GM23338 (cell line): ENCODE measurements at regions not wholly inside any gene's neighbourhood (a gene's known extent, or its start where the extent isn't known, plus 50 kb on each side); places are given as distances from the start of the nearest gene placed in this dataset.

Experiments used
- ATAC-seq: fragments of 200-7000 bp; cut with Tn5 transposase; 3 replicates; pipeline ENCODE4 v1.9.1; 2020
- DNase-seq: peaks from one replicate; pipeline ENCODE4 v3.0.0-alpha.2; 2015; ENCODE audit warnings: low spot score
- H2AFZ ChIP-seq: fragments of 200-600 bp; sonication (generic); 2 replicates; pipeline ENCODE4 v1.8.0; 2016; ENCODE audit warnings: antibody characterized with exemption, mild to moderate bottlenecking, moderate library complexity
- H3F3A ChIP-seq: fragments of 200-600 bp; sonication (generic); replicated peaks from 2 replicates; pipeline ENCODE4 v1.8.0; 2017; ENCODE audit warnings: antibody characterized with exemption, mixed run types, low read depth
- H3K27ac ChIP-seq: fragments of 200-600 bp; sonication (generic); 2 replicates; pipeline ENCODE4 v1.6.1; 2016; ENCODE audit warnings: low read depth
- H3K27me3 ChIP-seq: fragments of 200-600 bp; sonication (generic); 2 replicates; pipeline ENCODE4 v1.8.0; 2016; ENCODE audit warnings: mild to moderate bottlenecking, mixed run types, moderate library complexity; ENCODE audit not compliant: insufficient read depth
- H3K36me3 ChIP-seq: fragments of 200-600 bp; sonication (generic); 2 replicates; pipeline ENCODE4 v1.8.0; 2016; ENCODE audit warnings: mild to moderate bottlenecking; ENCODE audit not compliant: insufficient read depth
- H3K4me1 ChIP-seq: fragments of 200-600 bp; sonication (generic); 2 replicates; pipeline ENCODE4 v1.8.0; 2016; ENCODE audit warnings: mild to moderate bottlenecking, moderate library complexity; ENCODE audit not compliant: insufficient read depth
- H3K4me2 ChIP-seq: fragments of 200-600 bp; sonication (generic); 2 replicates; pipeline ENCODE4 v1.7.1; 2017; ENCODE audit warnings: mixed run types
- H3K4me3 ChIP-seq: fragments of 200-600 bp; sonication (generic); 2 replicates; pipeline ENCODE4 v1.6.1; 2016; ENCODE audit warnings: mixed run types
- H3K79me2 ChIP-seq: fragments of 200-600 bp; sonication (generic); replicated peaks from 2 replicates; pipeline ENCODE4 v1.8.0; 2017; ENCODE audit warnings: mild to moderate bottlenecking; ENCODE audit not compliant: insufficient read depth
- H3K9me2 ChIP-seq: fragments of 200-600 bp; sonication (generic); 2 replicates; pipeline ENCODE4 v1.8.0; 2017; ENCODE audit not compliant: insufficient read depth
- H4K20me1 ChIP-seq: fragments of 200-600 bp; sonication (generic); replicated peaks from 2 replicates; pipeline ENCODE4 v1.8.0; 2017; ENCODE audit warnings: mild to moderate bottlenecking; ENCODE audit not compliant: insufficient read depth
- H3K27ac Mint-ChIP-seq: 2 replicates; pipeline ENCODE4 v1.8.0; 2020; ENCODE audit warnings: inconsistent platforms, mild to moderate bottlenecking, moderate library complexity, mixed read lengths
- H3K27me3 Mint-ChIP-seq: 3 replicates; pipeline ENCODE4 v1.8.0; 2022; ENCODE audit warnings: low read depth, mild to moderate bottlenecking, moderate library complexity, mixed read lengths, inconsistent platforms; ENCODE audit not compliant: insufficient read depth, poor library complexity
- H3K36me3 Mint-ChIP-seq: 3 replicates; pipeline ENCODE4 v1.8.0; 2021; ENCODE audit warnings: low read depth, mild to moderate bottlenecking, inconsistent platforms, moderate library complexity, mixed read lengths
- H3K4me1 Mint-ChIP-seq: 3 replicates; pipeline ENCODE4 v1.8.0; 2020; ENCODE audit warnings: mild to moderate bottlenecking, inconsistent platforms, mixed read lengths
- H3K4me3 Mint-ChIP-seq: 3 replicates; pipeline ENCODE4 v1.8.0; 2021; ENCODE audit warnings: moderate library complexity, mild to moderate bottlenecking, inconsistent platforms, mixed read lengths
- H3K9me3 Mint-ChIP-seq: 3 replicates; pipeline ENCODE4 v1.8.0; 2020; ENCODE audit warnings: moderate library complexity, mild to moderate bottlenecking, inconsistent platforms, mixed read lengths
- CREB1 ChIP-seq: fragments of 250-450 bp; sonication (Bioruptor Pico); IDR thresholded peaks from 2 replicates; pipeline ENCODE4 v1.5.0; 2020; ENCODE audit warnings: low read depth, mild to moderate bottlenecking, moderate library complexity
- CTCF ChIP-seq, 2 experiments: fragments of 200-600 bp in 1 of 2; sonication (generic) in 1 of 2; conservative IDR thresholded peaks; 2 replicates each; pipeline versions ENCODE4 v1.5.1 to v1.6.1; 2016 to 2017; ENCODE audit warnings: antibody characterized with exemption in 2 of 2, low read depth in 2 of 2, mild to moderate bottlenecking in 2 of 2, moderate library complexity in 1 of 2
- ETS1 ChIP-seq: IDR thresholded peaks from 2 replicates; pipeline ENCODE4 v1.6.1; 2016; ENCODE audit warnings: antibody characterized with exemption
- EZH2phosphoT487 ChIP-seq: fragments of 200-600 bp; sonication (generic); IDR thresholded peaks from one replicate; pipeline ENCODE4 v1.8.1; 2018; ENCODE audit warnings: antibody characterized with exemption; ENCODE audit not compliant: unreplicated experiment
- JUNB ChIP-seq: IDR thresholded peaks from one replicate; pipeline ENCODE4 v1.6.1; 2016; ENCODE audit warnings: antibody characterized with exemption; ENCODE audit not compliant: unreplicated experiment
- NANOG ChIP-seq: IDR thresholded peaks from 2 replicates; pipeline ENCODE4 v1.6.1; 2016; ENCODE audit warnings: antibody characterized with exemption, borderline replicate concordance
- POLR2AphosphoS5 ChIP-seq: IDR thresholded peaks from 2 replicates; pipeline ENCODE4 v1.6.1; 2016; ENCODE audit warnings: antibody characterized with exemption, low read depth
- REST ChIP-seq: IDR thresholded peaks from one replicate; pipeline ENCODE4 v1.6.1; 2018; ENCODE audit warnings: antibody characterized with exemption; ENCODE audit not compliant: unreplicated experiment
- STAT1 ChIP-seq: IDR thresholded peaks from one replicate; pipeline ENCODE4 v1.6.1; 2016; ENCODE audit warnings: antibody characterized with exemption; ENCODE audit not compliant: unreplicated experiment
- ZNF114 ChIP-seq: fragments of 250-450 bp; sonication (Bioruptor Pico); IDR thresholded peaks from 2 replicates; pipeline ENCODE4 v1.5.0; 2020; ENCODE audit warnings: mild to moderate bottlenecking, moderate library complexity
- ZNF331 ChIP-seq: fragments of 250-450 bp; sonication (Bioruptor Pico); IDR thresholded peaks from 2 replicates; pipeline ENCODE4 v1.5.0; 2020; ENCODE audit warnings: low read depth, mild to moderate bottlenecking, moderate library complexity

DNA sequence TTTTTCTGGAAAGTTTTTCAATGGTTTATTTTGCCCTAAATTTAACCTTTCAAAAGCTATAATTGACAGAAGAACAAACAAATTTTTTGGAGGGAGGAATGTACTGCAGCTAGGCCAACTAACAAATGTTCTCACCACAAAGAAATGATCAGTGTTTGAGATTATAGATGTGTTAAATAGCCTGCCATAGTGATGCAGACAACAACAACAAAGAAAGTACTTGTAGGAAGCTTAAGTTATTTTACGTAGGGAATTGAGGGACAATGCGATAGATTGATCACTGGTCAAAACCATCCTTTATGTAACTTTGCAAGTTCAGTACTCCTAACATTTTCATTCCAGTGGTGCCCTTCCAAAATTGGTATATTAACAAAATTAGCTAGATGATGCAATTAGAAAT lies 340.4 kb downstream of the SH3BGRL start:
- ATAC-seq (no peak), DNase-seq (peak; percentile 21)
- Histone ChIP-seq H3K9me2 (no peaks in the 10 kb centered on the region), H3K79me2 (no peaks in the 10 kb centered on the region), H3K27me3 (no peaks in the 10 kb centered on the region), H3K4me3 (no peak overlapping the region), H3F3A (no peaks in the 10 kb centered on the region), H3K4me1 (no peaks in the 10 kb centered on the region), H3K36me3 (no peaks in the 10 kb centered on the region), H4K20me1 (no peaks in the 10 kb centered on the region), H2AFZ (no peak overlapping the region), H3K4me2 (no peak overlapping the region), H3K27ac (no peak overlapping the region)
- Mint-ChIP-seq H3K36me3 (peaks cover 21% of the 10 kb centered on the region; the same call in 2 of the 3 replicates), H3K27me3 (no peaks in the 10 kb centered on the region), H3K27ac (no peak overlapping the region; the same call in 1 of the 2 replicates), H3K9me3 (peaks cover 29% of the 10 kb centered on the region), H3K4me1 (no peaks in the 10 kb centered on the region), H3K4me3 (no peak overlapping the region)
- TF ChIP-seq CTCF (conservative IDR thresholded peaks at IDR 0.05; ENCODE audit: low read depth in 2 of 2) (no peak), ZNF331 (CRISPR knock-in tag) (no peak), JUNB (no peak), ETS1 (no peak), NANOG (peak; percentile 59; the same call in 1 of the 2 replicates)

DNA sequence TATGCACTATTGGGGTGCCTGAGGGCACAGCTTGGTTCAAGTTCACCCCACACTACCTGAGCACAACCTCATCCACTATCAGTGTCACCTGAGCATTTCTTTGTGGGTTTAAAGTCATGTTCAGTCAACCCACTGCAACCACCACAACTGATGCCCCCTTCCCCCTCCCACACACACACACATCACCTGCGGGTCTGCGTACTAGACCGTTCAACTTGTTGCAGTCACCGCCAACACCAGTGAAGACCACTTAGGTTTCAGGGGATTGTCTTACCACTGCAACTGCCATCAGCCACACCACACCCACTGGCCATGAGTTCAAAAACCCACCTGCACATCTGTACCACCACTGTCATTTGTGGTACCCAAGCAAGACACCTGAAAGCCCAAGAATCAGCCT lies 355.0 kb downstream of the SH3BGRL start:
- Histone ChIP-seq H3K27ac (no peak overlapping the region), H3K4me3 (no peak overlapping the region), H3K4me2 (no peak overlapping the region), H3K79me2 (no peaks in the 10 kb centered on the region), H3K27me3 (no peaks in the 10 kb centered on the region), H4K20me1 (no peaks in the 10 kb centered on the region), H3K36me3 (no peaks in the 10 kb centered on the region), H3K9me2 (no peaks in the 10 kb centered on the region), H3K4me1 (no peaks in the 10 kb centered on the region), H3F3A (no peaks in the 10 kb centered on the region), H2AFZ (no peak overlapping the region)
- peaks cover 2% of the 10 kb centered on the region for H3K27me3 Mint-ChIP-seq
- no peak overlapping the region for H3K4me3 Mint-ChIP-seq
- no peaks in the 10 kb centered on the region for H3K36me3 Mint-ChIP-seq
- no peaks in the 10 kb centered on the region for H3K9me3 Mint-ChIP-seq
- no peaks in the 10 kb centered on the region for H3K4me1 Mint-ChIP-seq
- ATAC-seq = no peak
- no peak for DNase-seq
- no peak overlapping the region for H3K27ac Mint-ChIP-seq
- TF ChIP-seq EZH2phosphoT487 (no peak), STAT1 (no peak), ZNF331 (CRISPR knock-in tag) (no peak), POLR2AphosphoS5 (no peak), REST (no peak), CREB1 (CRISPR knock-in tag) (no peak), ZNF114 (no peak), ETS1 (no peak), NANOG (no peak)
